DMS 273 treated with DMSO at 0.1 percent for 48 hours (cell line): ENCODE measurements at regions not wholly inside any gene's neighbourhood (a gene's known extent, or its start where the extent isn't known, plus 50 kb on each side); places are given as distances from the start of the nearest gene placed in this dataset.
"Not testable (repeated sequence)": the region's sequence is repeated elsewhere in the genome, so short reads cannot be mapped to it uniquely, and the experiment has no call there.

Source experiments
- DNase-seq: peaks from one replicate; lab custom pipeline; 2025; lab: John Stamatoyannopoulos, UW

- no peak for DNase-seq
These were observed 265.4 kb downstream of the MIAT start for GRCh38 chr22:26922806-26923205.

GRCh38 chr22:26923531-26923930 is 266.1 kb downstream of the MIAT start:
- DNase-seq: no peak

- DNase-seq: no peak
These were observed 270.4 kb downstream of the MIAT start for GRCh38 chr22:26927821-26928220.

- no peak for DNase-seq
These were observed 274.1 kb downstream of the MIAT start for GRCh38 chr22:26931471-26931870.

GRCh38 chr22:26933105-26933590 is 275.8 kb downstream of the MIAT start:
- DNase-seq: no peak

- DNase-seq: no peak
These were observed 279.8 kb downstream of the MIAT start for GRCh38 chr22:26937213-26937612.

- DNase-seq: no peak
These were observed 282.1 kb downstream of the MIAT start for GRCh38 chr22:26939466-26939865.

GRCh38 chr22:26941896-26942636 is 284.7 kb downstream of the MIAT start:
- no peak for DNase-seq

GRCh38 chr22:26942637-26942957 is 285.2 kb downstream of the MIAT start:
- no peak for DNase-seq

GRCh38 chr22:26945565-26945964 is 288.2 kb downstream of the MIAT start:
- no peak for DNase-seq

GRCh38 chr22:26949193-26949592 is 291.8 kb downstream of the MIAT start:
- DNase-seq: no peak

GRCh38 chr22:26951139-26951538 is 293.8 kb downstream of the MIAT start:
- DNase-seq: not testable (repeated sequence)

- no peak for DNase-seq
These were observed 294.6 kb downstream of the MIAT start for GRCh38 chr22:26952004-26952403.

GRCh38 chr22:26952451-26953011 is 295.1 kb downstream of the MIAT start:
- no peak for DNase-seq

- no peak for DNase-seq
These were observed 295.9 kb downstream of the MIAT start for GRCh38 chr22:26953012-26953883.

- DNase-seq: no peak
These were observed 299.0 kb downstream of the MIAT start for GRCh38 chr22:26956371-26956770.

- DNase-seq: no peak
These were observed 299.8 kb downstream of the MIAT start for GRCh38 chr22:26957176-26957575.

- DNase-seq: no peak
These were observed 300.5 kb downstream of the MIAT start for GRCh38 chr22:26957897-26958296.

- DNase-seq: no peak
These were observed 301.0 kb downstream of the MIAT start for GRCh38 chr22:26958378-26958777.

GRCh38 chr22:26964642-26965041 is 307.3 kb downstream of the MIAT start:
- DNase-seq: no peak

- no peak for DNase-seq
These were observed 309.9 kb downstream of the MIAT start for GRCh38 chr22:26967282-26967681.

GRCh38 chr22:26968859-26969523 is 311.6 kb downstream of the MIAT start:
- no peak for DNase-seq
